ENCODE measurements at regions not wholly inside any gene's neighbourhood (a gene's known extent, or its start where the extent isn't known, plus 50 kb on each side); places are given as distances from the start of the nearest gene placed in this dataset.
A peak's percentile ranks its signal among the peaks of the same experiment; 100 is the strongest.

GRCh38 chr4:18201885-18202284, 180.3 kb upstream of the LCORL start (continued):
- TF ChIP-seq STAT1 (conservative IDR thresholded peaks at IDR 0.05): no peak
- TF ChIP-seq ZBED1 (IDR thresholded peaks at IDR 0.05; ENCODE audit: borderline replicate concordance): no peak

DNA sequence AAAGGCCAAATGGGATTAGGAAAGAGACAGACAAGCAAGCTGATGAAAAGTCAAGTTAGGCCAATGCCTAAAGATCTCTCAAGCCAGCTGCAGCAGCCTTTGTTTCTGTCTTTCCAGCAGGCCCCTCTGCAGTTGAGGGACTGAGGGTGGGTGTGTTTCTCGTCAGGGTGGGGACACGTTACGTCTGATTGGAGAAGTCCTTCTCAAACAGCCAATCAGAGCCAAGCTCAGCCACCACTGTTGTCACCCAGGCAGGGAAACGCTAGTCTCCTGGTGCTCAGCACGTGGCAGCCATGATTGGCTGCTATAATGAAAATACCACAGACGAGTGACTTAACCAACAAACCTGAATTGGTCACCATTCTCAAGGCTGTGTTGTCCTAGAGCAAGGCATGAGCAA, 177.1 kb upstream of the LCORL start:
- POLR2A ChIA-PET: no interaction called here
- H3K4me2 ChIP-seq (ENCODE audit: control insufficient read depth, insufficient read depth): no peak overlapping the region
- no TSS peak for BruUV-seq (replicated peaks)
- no peaks in the 10 kb centered on the region for H3K79me2 ChIP-seq (ENCODE audit: control insufficient read depth, insufficient read depth, low read length)
- CTCF ChIA-PET: no interaction called here
- no peak overlapping the region for H3K9ac ChIP-seq (ENCODE audit: control insufficient read depth, insufficient read depth, low read length)
- no peak for DNase-seq (ENCODE audit: low read depth, low spot score)
- SMC1A ChIA-PET (ENCODE audit: uncharacterized antibody, unreplicated experiment): no interaction called here
- H3K4me3 ChIP-seq: no peak overlapping the region
- H3K27ac ChIP-seq (ENCODE audit: control insufficient read depth, insufficient read depth): no peak overlapping the region
- ATAC-seq: no peak
- intact Hi-C loops (cut with micrococcal nuclease; ENCODE audit: unreplicated experiment) (no loop called here), in situ Hi-C loops (cut with MboI) (no loop called here)
- no peak overlapping the region for H2AFZ ChIP-seq (ENCODE audit: control insufficient read depth, low read depth, low read length)
- 12% methylated on average over 6 of the region's 6 CpGs for WGBS (ENCODE audit: insufficient coverage, insufficient replicate concordance, low lambda C conversion rate, missing lambda C conversion rate)
- H3K27me3 ChIP-seq (replicated peaks in 1 of 2; ENCODE audit: control insufficient read depth in 2 of 2, insufficient read depth in 2 of 2, low read length in 1 of 2): no peaks in the 10 kb centered on the region
- H3K36me3 ChIP-seq (ENCODE audit: control insufficient read depth in 2 of 2, insufficient read depth in 2 of 2, low read length in 1 of 2): no peaks in the 10 kb centered on the region
- TF ChIP-seq SREBF2 (IDR thresholded peaks at IDR 0.05; ENCODE audit: low read length): no peak
- TF ChIP-seq, protein P1, sequence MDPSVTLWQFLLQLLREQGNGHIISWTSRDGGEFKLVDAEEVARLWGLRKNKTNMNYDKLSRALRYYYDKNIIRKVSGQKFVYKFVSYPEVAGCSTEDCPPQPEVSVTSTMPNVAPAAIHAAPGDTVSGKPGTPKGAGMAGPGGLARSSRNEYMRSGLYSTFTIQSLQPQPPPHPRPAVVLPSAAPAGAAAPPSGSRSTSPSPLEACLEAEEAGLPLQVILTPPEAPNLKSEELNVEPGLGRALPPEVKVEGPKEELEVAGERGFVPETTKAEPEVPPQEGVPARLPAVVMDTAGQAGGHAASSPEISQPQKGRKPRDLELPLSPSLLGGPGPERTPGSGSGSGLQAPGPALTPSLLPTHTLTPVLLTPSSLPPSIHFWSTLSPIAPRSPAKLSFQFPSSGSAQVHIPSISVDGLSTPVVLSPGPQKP (IDR thresholded peaks at IDR 0.05; ENCODE audit: low read depth, low read length): no peak
- H4K20me1 ChIP-seq (ENCODE audit: control insufficient read depth, insufficient read depth): no peaks in the 10 kb centered on the region
- H3K9me3 ChIP-seq (replicated peaks; ENCODE audit: control insufficient read depth, insufficient read depth, low read length): no peaks in the 10 kb centered on the region
- RAD21 ChIA-PET (ENCODE audit: unreplicated experiment): no interaction called here
- H3K4me1 ChIP-seq (ENCODE audit: control insufficient read depth, insufficient read depth, low read length): no peaks in the 10 kb centered on the region
- FAIRE-seq: no peak

- no peak overlapping the region for H3K4me3 ChIP-seq
- no TSS peak for BruUV-seq (replicated peaks)
- H4K20me1 ChIP-seq (ENCODE audit: control insufficient read depth, insufficient read depth): no peaks in the 10 kb centered on the region
- WGBS (ENCODE audit: insufficient coverage, insufficient replicate concordance, low lambda C conversion rate, missing lambda C conversion rate): 44% methylated on average over 5 of the region's 5 CpGs
- FAIRE-seq: no peak
- SMC1A ChIA-PET (ENCODE audit: uncharacterized antibody, unreplicated experiment): no interaction called here
- no peak overlapping the region for H3K27ac ChIP-seq (ENCODE audit: control insufficient read depth, insufficient read depth)
- CTCF ChIA-PET: no interaction called here
- ATAC-seq: peak; percentile 31; the same call in 1 of the 3 replicates
- POLR2A ChIA-PET: no interaction called here
- DNase-seq (ENCODE audit: low read depth, low spot score): no peak
- H3K9me3 ChIP-seq (replicated peaks; ENCODE audit: control insufficient read depth, insufficient read depth, low read length): no peaks in the 10 kb centered on the region
- intact Hi-C loops (cut with micrococcal nuclease; ENCODE audit: unreplicated experiment) (no loop called here), in situ Hi-C loops (cut with MboI) (no loop called here)
- no peak overlapping the region for H2AFZ ChIP-seq (ENCODE audit: control insufficient read depth, low read depth, low read length)
- H3K27me3 ChIP-seq (replicated peaks in 1 of 2; ENCODE audit: control insufficient read depth in 2 of 2, insufficient read depth in 2 of 2, low read length in 1 of 2): no peaks in the 10 kb centered on the region
- RAD21 ChIA-PET (ENCODE audit: unreplicated experiment): no interaction called here
- H3K4me1 ChIP-seq (ENCODE audit: control insufficient read depth, insufficient read depth, low read length): no peaks in the 10 kb centered on the region
- no peaks in the 10 kb centered on the region for H3K36me3 ChIP-seq (ENCODE audit: control insufficient read depth in 2 of 2, insufficient read depth in 2 of 2, low read length in 1 of 2)
- H3K79me2 ChIP-seq (ENCODE audit: control insufficient read depth, insufficient read depth, low read length): no peaks in the 10 kb centered on the region
- H3K4me2 ChIP-seq (ENCODE audit: control insufficient read depth, insufficient read depth): no peak overlapping the region
- peak; percentile 77; the same call in 1 of the 2 replicates for TF ChIP-seq SPI1 (IDR thresholded peaks at IDR 0.05; ENCODE audit: borderline replicate concordance, insufficient read depth, low read depth, low read length)
- no peak for TF ChIP-seq TAF1 (IDR thresholded peaks at IDR 0.05; ENCODE audit: borderline replicate concordance, low read depth, low read length)
- no peak overlapping the region for H3K9ac ChIP-seq (ENCODE audit: control insufficient read depth, insufficient read depth, low read length)
These were observed 175.9 kb upstream of the LCORL start for GRCh38 chr4:18197467-18197866.

Measured in GM12878 (cell line).